ENCODE measurements at regions not wholly inside any gene's neighbourhood (a gene's known extent, or its start where the extent isn't known, plus 50 kb on each side); places are given as distances from the start of the nearest gene placed in this dataset.

DNA sequence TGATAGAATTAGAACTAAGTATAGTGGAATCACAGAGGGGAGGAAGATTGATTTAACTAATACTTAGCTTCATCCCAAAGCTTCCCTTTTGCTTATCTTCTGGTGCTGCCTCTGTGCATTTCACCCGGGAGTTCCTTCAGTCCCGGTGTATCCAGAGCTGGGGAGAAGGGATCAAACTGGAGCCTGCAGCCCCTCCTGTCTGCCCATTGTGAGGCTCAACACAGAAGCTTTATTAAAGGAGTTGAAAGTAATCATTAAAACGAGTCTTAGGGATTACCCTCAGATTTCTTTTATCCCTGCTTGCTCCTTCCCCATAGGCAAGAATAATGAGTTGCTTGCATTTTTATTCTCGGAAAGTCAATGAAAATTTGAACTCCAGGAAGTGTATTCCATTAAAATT, 739.7 kb upstream of the DDX18 start:
- TF ChIP-seq, protein P1, sequence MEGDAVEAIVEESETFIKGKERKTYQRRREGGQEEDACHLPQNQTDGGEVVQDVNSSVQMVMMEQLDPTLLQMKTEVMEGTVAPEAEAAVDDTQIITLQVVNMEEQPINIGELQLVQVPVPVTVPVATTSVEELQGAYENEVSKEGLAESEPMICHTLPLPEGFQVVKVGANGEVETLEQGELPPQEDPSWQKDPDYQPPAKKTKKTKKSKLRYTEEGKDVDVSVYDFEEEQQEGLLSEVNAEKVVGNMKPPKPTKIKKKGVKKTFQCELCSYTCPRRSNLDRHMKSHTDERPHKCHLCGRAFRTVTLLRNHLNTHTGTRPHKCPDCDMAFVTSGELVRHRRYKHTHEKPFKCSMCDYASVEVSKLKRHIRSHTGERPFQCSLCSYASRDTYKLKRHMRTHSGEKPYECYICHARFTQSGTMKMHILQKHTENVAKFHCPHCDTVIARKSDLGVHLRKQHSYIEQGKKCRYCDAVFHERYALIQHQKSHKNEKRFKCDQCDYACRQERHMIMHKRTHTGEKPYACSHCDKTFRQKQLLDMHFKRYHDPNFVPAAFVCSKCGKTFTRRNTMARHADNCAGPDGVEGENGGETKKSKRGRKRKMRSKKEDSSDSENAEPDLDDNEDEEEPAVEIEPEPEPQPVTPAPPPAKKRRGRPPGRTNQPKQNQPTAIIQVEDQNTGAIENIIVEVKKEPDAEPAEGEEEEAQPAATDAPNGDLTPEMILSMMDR (IDR thresholded peaks at IDR 0.05), result no peak
- TF ChIP-seq POLR2AphosphoS5 (IDR thresholded peaks at IDR 0.05) (no peak), POLR2A (IDR thresholded peaks at IDR 0.05) (no peak)
